ENCODE measurements at regions not wholly inside any gene's neighbourhood (a gene's known extent, or its start where the extent isn't known, plus 50 kb on each side); places are given as distances from the start of the nearest gene placed in this dataset.

DNA sequence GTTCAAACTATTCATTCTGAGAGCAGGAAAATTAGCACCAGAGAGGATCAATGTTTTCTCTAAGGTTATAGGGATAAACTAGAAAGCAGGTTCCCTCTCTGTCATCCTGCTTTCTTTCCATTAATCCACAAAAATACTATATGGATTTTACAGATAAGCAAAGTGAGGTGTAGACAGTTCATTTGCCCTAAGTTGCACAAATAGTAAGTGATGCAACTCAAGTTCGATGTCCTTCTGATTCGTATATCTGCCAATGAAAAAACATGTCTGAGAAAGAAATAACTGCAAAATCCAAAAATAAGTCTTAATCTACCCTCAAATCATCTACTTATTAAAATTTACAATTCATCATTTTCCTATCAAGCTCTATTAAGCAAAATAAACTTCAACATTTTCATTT lies 254.6 kb upstream of the USP15 start:
- TF ChIP-seq EZH2 (IDR thresholded peaks at IDR 0.05) (no peak), CTCF (IDR thresholded peaks at IDR 0.05 in 2 of 3, conservative IDR thresholded peaks at IDR 0.05 in 1 of 3; ENCODE audit: borderline replicate concordance in 1 of 3, insufficient read depth in 1 of 3, low read depth in 2 of 3, low read length in 2 of 3) (no peak), ELF1 (IDR thresholded peaks at IDR 0.05; ENCODE audit: borderline replicate concordance, low read depth) (no peak), EZH2phosphoT487 (IDR thresholded peaks at IDR 0.05; ENCODE audit: borderline replicate concordance) (no peak), POLR2A (IDR thresholded peaks at IDR 0.05; ENCODE audit: borderline replicate concordance, extremely low read depth, insufficient read depth, insufficient read length) (no peak), ZNF274 (IDR thresholded peaks at IDR 0.05; ENCODE audit: low read depth, low read length) (no peak), POLR2AphosphoS5 (IDR thresholded peaks at IDR 0.05; ENCODE audit: low read depth, low read length) (no peak), YY1 (IDR thresholded peaks at IDR 0.05; ENCODE audit: extremely low read depth, insufficient replicate concordance, low read depth, low read length) (no peak), SRF (IDR thresholded peaks at IDR 0.05; ENCODE audit: low read depth) (no peak), SP1 (IDR thresholded peaks at IDR 0.05; ENCODE audit: low read depth) (no peak)
- TF ChIP-seq, protein P1, sequence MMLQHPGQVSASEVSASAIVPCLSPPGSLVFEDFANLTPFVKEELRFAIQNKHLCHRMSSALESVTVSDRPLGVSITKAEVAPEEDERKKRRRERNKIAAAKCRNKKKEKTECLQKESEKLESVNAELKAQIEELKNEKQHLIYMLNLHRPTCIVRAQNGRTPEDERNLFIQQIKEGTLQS (IDR thresholded peaks at IDR 0.05), result no peak
